GM23338 (cell line): ENCODE measurements at regions not wholly inside any gene's neighbourhood (a gene's known extent, or its start where the extent isn't known, plus 50 kb on each side); places are given as distances from the start of the nearest gene placed in this dataset.

Source experiments
- ATAC-seq: fragments of 200-7000 bp; cut with Tn5 transposase; 3 replicates; pipeline ENCODE4 v1.9.1; 2020
- DNase-seq: peaks from one replicate; pipeline ENCODE4 v3.0.0-alpha.2; 2015; ENCODE audit warnings: low spot score
- H2AFZ ChIP-seq: fragments of 200-600 bp; sonication (generic); 2 replicates; pipeline ENCODE4 v1.8.0; 2016; ENCODE audit warnings: antibody characterized with exemption, mild to moderate bottlenecking, moderate library complexity
- H3F3A ChIP-seq: fragments of 200-600 bp; sonication (generic); replicated peaks from 2 replicates; pipeline ENCODE4 v1.8.0; 2017; ENCODE audit warnings: antibody characterized with exemption, mixed run types, low read depth
- H3K27ac ChIP-seq: fragments of 200-600 bp; sonication (generic); 2 replicates; pipeline ENCODE4 v1.6.1; 2016; ENCODE audit warnings: low read depth
- H3K27me3 ChIP-seq: fragments of 200-600 bp; sonication (generic); 2 replicates; pipeline ENCODE4 v1.8.0; 2016; ENCODE audit warnings: mild to moderate bottlenecking, mixed run types, moderate library complexity; ENCODE audit not compliant: insufficient read depth
- H3K36me3 ChIP-seq: fragments of 200-600 bp; sonication (generic); 2 replicates; pipeline ENCODE4 v1.8.0; 2016; ENCODE audit warnings: mild to moderate bottlenecking; ENCODE audit not compliant: insufficient read depth
- H3K4me1 ChIP-seq: fragments of 200-600 bp; sonication (generic); 2 replicates; pipeline ENCODE4 v1.8.0; 2016; ENCODE audit warnings: mild to moderate bottlenecking, moderate library complexity; ENCODE audit not compliant: insufficient read depth
- H3K4me2 ChIP-seq: fragments of 200-600 bp; sonication (generic); 2 replicates; pipeline ENCODE4 v1.7.1; 2017; ENCODE audit warnings: mixed run types
- H3K4me3 ChIP-seq: fragments of 200-600 bp; sonication (generic); 2 replicates; pipeline ENCODE4 v1.6.1; 2016; ENCODE audit warnings: mixed run types
- H3K79me2 ChIP-seq: fragments of 200-600 bp; sonication (generic); replicated peaks from 2 replicates; pipeline ENCODE4 v1.8.0; 2017; ENCODE audit warnings: mild to moderate bottlenecking; ENCODE audit not compliant: insufficient read depth
- H3K9me2 ChIP-seq: fragments of 200-600 bp; sonication (generic); 2 replicates; pipeline ENCODE4 v1.8.0; 2017; ENCODE audit not compliant: insufficient read depth
- H4K20me1 ChIP-seq: fragments of 200-600 bp; sonication (generic); replicated peaks from 2 replicates; pipeline ENCODE4 v1.8.0; 2017; ENCODE audit warnings: mild to moderate bottlenecking; ENCODE audit not compliant: insufficient read depth
- H3K27ac Mint-ChIP-seq: 2 replicates; pipeline ENCODE4 v1.8.0; 2020; ENCODE audit warnings: inconsistent platforms, mild to moderate bottlenecking, moderate library complexity, mixed read lengths
- H3K27me3 Mint-ChIP-seq: 3 replicates; pipeline ENCODE4 v1.8.0; 2022; ENCODE audit warnings: low read depth, mild to moderate bottlenecking, moderate library complexity, mixed read lengths, inconsistent platforms; ENCODE audit not compliant: insufficient read depth, poor library complexity
- H3K36me3 Mint-ChIP-seq: 3 replicates; pipeline ENCODE4 v1.8.0; 2021; ENCODE audit warnings: low read depth, mild to moderate bottlenecking, inconsistent platforms, moderate library complexity, mixed read lengths
- H3K4me1 Mint-ChIP-seq: 3 replicates; pipeline ENCODE4 v1.8.0; 2020; ENCODE audit warnings: mild to moderate bottlenecking, inconsistent platforms, mixed read lengths
- H3K4me3 Mint-ChIP-seq: 3 replicates; pipeline ENCODE4 v1.8.0; 2021; ENCODE audit warnings: moderate library complexity, mild to moderate bottlenecking, inconsistent platforms, mixed read lengths
- H3K9me3 Mint-ChIP-seq: 3 replicates; pipeline ENCODE4 v1.8.0; 2020; ENCODE audit warnings: moderate library complexity, mild to moderate bottlenecking, inconsistent platforms, mixed read lengths
- CREB1 ChIP-seq: fragments of 250-450 bp; sonication (Bioruptor Pico); IDR thresholded peaks from 2 replicates; pipeline ENCODE4 v1.5.0; 2020; ENCODE audit warnings: low read depth, mild to moderate bottlenecking, moderate library complexity
- ETS1 ChIP-seq: IDR thresholded peaks from 2 replicates; pipeline ENCODE4 v1.6.1; 2016; ENCODE audit warnings: antibody characterized with exemption
- EZH2 ChIP-seq: fragments of 200-600 bp; sonication (generic); IDR thresholded peaks from one replicate; pipeline ENCODE4 v1.8.0; 2017; ENCODE audit warnings: antibody characterized with exemption, mild to moderate bottlenecking, low read depth; ENCODE audit not compliant: unreplicated experiment
- JUNB ChIP-seq: IDR thresholded peaks from one replicate; pipeline ENCODE4 v1.6.1; 2016; ENCODE audit warnings: antibody characterized with exemption; ENCODE audit not compliant: unreplicated experiment
- NANOG ChIP-seq: IDR thresholded peaks from 2 replicates; pipeline ENCODE4 v1.6.1; 2016; ENCODE audit warnings: antibody characterized with exemption, borderline replicate concordance
- POLR2AphosphoS5 ChIP-seq: IDR thresholded peaks from 2 replicates; pipeline ENCODE4 v1.6.1; 2016; ENCODE audit warnings: antibody characterized with exemption, low read depth
- REST ChIP-seq: IDR thresholded peaks from one replicate; pipeline ENCODE4 v1.6.1; 2018; ENCODE audit warnings: antibody characterized with exemption; ENCODE audit not compliant: unreplicated experiment
- STAT1 ChIP-seq: IDR thresholded peaks from one replicate; pipeline ENCODE4 v1.6.1; 2016; ENCODE audit warnings: antibody characterized with exemption; ENCODE audit not compliant: unreplicated experiment
- ZNF114 ChIP-seq: fragments of 250-450 bp; sonication (Bioruptor Pico); IDR thresholded peaks from 2 replicates; pipeline ENCODE4 v1.5.0; 2020; ENCODE audit warnings: mild to moderate bottlenecking, moderate library complexity
- ZNF331 ChIP-seq: fragments of 250-450 bp; sonication (Bioruptor Pico); IDR thresholded peaks from 2 replicates; pipeline ENCODE4 v1.5.0; 2020; ENCODE audit warnings: low read depth, mild to moderate bottlenecking, moderate library complexity
- ZNF462 ChIP-seq: fragments of 250-450 bp; sonication (Bioruptor Pico); IDR thresholded peaks from 2 replicates; pipeline ENCODE4 v1.5.0; 2020; ENCODE audit warnings: mild to moderate bottlenecking, moderate library complexity

GRCh38 chr6:168956141-168956838, 297.4 kb downstream of the THBS2 start (continued):
- TF ChIP-seq ZNF462 (CRISPR knock-in tag), result no peak
- TF ChIP-seq ZNF114 (CRISPR knock-in tag), result no peak
- TF ChIP-seq STAT1, result no peak
- no peak for TF ChIP-seq ETS1
- TF ChIP-seq CREB1 (CRISPR knock-in tag), result no peak

GRCh38 chr6:168953461-168953860, 300.2 kb downstream of the THBS2 start:
- Histone ChIP-seq H3K27me3 (no peaks in the 10 kb centered on the region), H3K4me1 (no peaks in the 10 kb centered on the region), H3K4me3 (no peak overlapping the region), H3F3A (no peaks in the 10 kb centered on the region), H4K20me1 (no peaks in the 10 kb centered on the region), H3K27ac (no peak overlapping the region), H3K36me3 (no peaks in the 10 kb centered on the region), H3K79me2 (no peaks in the 10 kb centered on the region), H2AFZ (no peak overlapping the region), H3K9me2 (no peaks in the 10 kb centered on the region), H3K4me2 (no peak overlapping the region)
- Mint-ChIP-seq H3K36me3 (peaks cover 6% of the 10 kb centered on the region; the same call in 2 of the 3 replicates), H3K4me1 (peaks cover 8% of the 10 kb centered on the region), H3K27ac (no peak overlapping the region), H3K9me3 (peaks cover 12% of the 10 kb centered on the region), H3K4me3 (no peak overlapping the region), H3K27me3 (no peaks in the 10 kb centered on the region)
- DNase-seq (no peak), ATAC-seq (no peak)
- TF ChIP-seq REST (no peak), CREB1 (CRISPR knock-in tag) (no peak), JUNB (no peak), POLR2AphosphoS5 (no peak), ZNF114 (CRISPR knock-in tag) (no peak), ETS1 (no peak), ZNF331 (CRISPR knock-in tag) (no peak), NANOG (no peak), EZH2 (no peak)
